GM10266 (cell line): ENCODE measurements at regions not wholly inside any gene's neighbourhood (a gene's known extent, or its start where the extent isn't known, plus 50 kb on each side); places are given as distances from the start of the nearest gene placed in this dataset.

Experiments
- DNase-seq: peaks from one replicate; pipeline ENCODE4 v3.0.0; 2012; ENCODE audit errors: extremely low spot score
- CTCF ChIP-seq: IDR thresholded peaks from 2 replicates; pipeline ENCODE4 v1.5.1; 2012; ENCODE audit warnings: mild to moderate bottlenecking, low read depth; ENCODE audit not compliant: control insufficient read depth, insufficient read depth; ENCODE audit errors: missing control alignments

GRCh38 chr7:46257761-46258448 lies 336.8 kb upstream of the IGFBP3 start:
- TF ChIP-seq CTCF: no peak
- DNase-seq: no peak

- no peak for DNase-seq
- no peak for TF ChIP-seq CTCF
Measured at GRCh38 chr7:46256870-46257661, 336.0 kb upstream of the IGFBP3 start.

GRCh38 chr7:46253520-46253919 lies 332.4 kb upstream of the IGFBP3 start:
- no peak for TF ChIP-seq CTCF
- no peak for DNase-seq

- TF ChIP-seq CTCF: no peak
- no peak for DNase-seq
Measured at GRCh38 chr7:46247664-46248063, 326.6 kb upstream of the IGFBP3 start.

- TF ChIP-seq CTCF: no peak
Measured at GRCh38 chr7:46245586-46246111, 324.6 kb upstream of the IGFBP3 start.

GRCh38 chr7:46244757-46245156 lies 323.7 kb upstream of the IGFBP3 start:
- no peak for DNase-seq
- no peak for TF ChIP-seq CTCF

More at GRCh38 chr7:46245586-46246111, 324.6 kb upstream of the IGFBP3 start:
- no peak for DNase-seq

GRCh38 chr7:46243406-46243805 lies 322.3 kb upstream of the IGFBP3 start:
- DNase-seq: no peak
- no peak for TF ChIP-seq CTCF
